ENCODE measurements at regions not wholly inside any gene's neighbourhood (a gene's known extent, or its start where the extent isn't known, plus 50 kb on each side); places are given as distances from the start of the nearest gene placed in this dataset.

DNA sequence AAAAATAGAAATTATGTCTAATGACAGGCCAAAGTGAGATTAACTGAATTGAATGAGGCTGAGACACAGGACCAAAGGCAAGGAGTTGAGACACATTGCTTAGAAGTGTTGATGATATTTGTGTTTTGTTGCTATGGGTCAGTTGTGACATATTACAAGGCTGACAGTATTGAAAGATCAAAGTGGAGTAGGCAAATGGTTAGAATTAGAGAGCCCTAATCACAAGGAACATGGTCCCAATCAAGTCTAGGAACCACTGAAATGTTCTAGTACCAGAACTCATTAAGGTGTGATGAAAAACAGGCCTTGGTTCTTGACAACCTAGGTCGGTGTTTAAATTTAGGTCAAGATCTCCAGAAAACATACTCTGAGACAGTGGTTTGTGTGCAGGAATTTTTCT lies 896.3 kb upstream of the HS3ST1 start:
- Mint-ChIP-seq H3K27me3 (ENCODE audit: insufficient read depth, low read depth, poor library complexity) (no peaks in the 10 kb centered on the region), H3K4me3 (no peak overlapping the region)
- H3K79me2 ChIP-seq (replicated peaks; ENCODE audit: insufficient read depth): no peaks in the 10 kb centered on the region

More for the DNA sequence above, 896.3 kb upstream of the HS3ST1 start:
- H3K4me3 ChIP-seq: no peak overlapping the region
- no peaks in the 10 kb centered on the region for H4K20me1 ChIP-seq (replicated peaks; ENCODE audit: insufficient read depth)
- no peaks in the 10 kb centered on the region for H3K36me3 ChIP-seq (ENCODE audit: insufficient read depth)
- no peak overlapping the region for H3K27ac Mint-ChIP-seq
- H3K27me3 ChIP-seq (ENCODE audit: insufficient read depth): no peaks in the 10 kb centered on the region
- H3K4me2 ChIP-seq: no peak overlapping the region
- H3K9me3 Mint-ChIP-seq: no peaks in the 10 kb centered on the region
- TF ChIP-seq ZNF331 (CRISPR knock-in tag; IDR thresholded peaks at IDR 0.05; ENCODE audit: low read depth): no peak
- no peak for TF ChIP-seq EZH2 (IDR thresholded peaks at IDR 0.05; ENCODE audit: low read depth, unreplicated experiment)
- TF ChIP-seq STAT1 (IDR thresholded peaks at IDR 0.05; ENCODE audit: unreplicated experiment): no peak
- no peak for TF ChIP-seq JUNB (IDR thresholded peaks at IDR 0.05; ENCODE audit: unreplicated experiment)
- TF ChIP-seq, protein P1, sequence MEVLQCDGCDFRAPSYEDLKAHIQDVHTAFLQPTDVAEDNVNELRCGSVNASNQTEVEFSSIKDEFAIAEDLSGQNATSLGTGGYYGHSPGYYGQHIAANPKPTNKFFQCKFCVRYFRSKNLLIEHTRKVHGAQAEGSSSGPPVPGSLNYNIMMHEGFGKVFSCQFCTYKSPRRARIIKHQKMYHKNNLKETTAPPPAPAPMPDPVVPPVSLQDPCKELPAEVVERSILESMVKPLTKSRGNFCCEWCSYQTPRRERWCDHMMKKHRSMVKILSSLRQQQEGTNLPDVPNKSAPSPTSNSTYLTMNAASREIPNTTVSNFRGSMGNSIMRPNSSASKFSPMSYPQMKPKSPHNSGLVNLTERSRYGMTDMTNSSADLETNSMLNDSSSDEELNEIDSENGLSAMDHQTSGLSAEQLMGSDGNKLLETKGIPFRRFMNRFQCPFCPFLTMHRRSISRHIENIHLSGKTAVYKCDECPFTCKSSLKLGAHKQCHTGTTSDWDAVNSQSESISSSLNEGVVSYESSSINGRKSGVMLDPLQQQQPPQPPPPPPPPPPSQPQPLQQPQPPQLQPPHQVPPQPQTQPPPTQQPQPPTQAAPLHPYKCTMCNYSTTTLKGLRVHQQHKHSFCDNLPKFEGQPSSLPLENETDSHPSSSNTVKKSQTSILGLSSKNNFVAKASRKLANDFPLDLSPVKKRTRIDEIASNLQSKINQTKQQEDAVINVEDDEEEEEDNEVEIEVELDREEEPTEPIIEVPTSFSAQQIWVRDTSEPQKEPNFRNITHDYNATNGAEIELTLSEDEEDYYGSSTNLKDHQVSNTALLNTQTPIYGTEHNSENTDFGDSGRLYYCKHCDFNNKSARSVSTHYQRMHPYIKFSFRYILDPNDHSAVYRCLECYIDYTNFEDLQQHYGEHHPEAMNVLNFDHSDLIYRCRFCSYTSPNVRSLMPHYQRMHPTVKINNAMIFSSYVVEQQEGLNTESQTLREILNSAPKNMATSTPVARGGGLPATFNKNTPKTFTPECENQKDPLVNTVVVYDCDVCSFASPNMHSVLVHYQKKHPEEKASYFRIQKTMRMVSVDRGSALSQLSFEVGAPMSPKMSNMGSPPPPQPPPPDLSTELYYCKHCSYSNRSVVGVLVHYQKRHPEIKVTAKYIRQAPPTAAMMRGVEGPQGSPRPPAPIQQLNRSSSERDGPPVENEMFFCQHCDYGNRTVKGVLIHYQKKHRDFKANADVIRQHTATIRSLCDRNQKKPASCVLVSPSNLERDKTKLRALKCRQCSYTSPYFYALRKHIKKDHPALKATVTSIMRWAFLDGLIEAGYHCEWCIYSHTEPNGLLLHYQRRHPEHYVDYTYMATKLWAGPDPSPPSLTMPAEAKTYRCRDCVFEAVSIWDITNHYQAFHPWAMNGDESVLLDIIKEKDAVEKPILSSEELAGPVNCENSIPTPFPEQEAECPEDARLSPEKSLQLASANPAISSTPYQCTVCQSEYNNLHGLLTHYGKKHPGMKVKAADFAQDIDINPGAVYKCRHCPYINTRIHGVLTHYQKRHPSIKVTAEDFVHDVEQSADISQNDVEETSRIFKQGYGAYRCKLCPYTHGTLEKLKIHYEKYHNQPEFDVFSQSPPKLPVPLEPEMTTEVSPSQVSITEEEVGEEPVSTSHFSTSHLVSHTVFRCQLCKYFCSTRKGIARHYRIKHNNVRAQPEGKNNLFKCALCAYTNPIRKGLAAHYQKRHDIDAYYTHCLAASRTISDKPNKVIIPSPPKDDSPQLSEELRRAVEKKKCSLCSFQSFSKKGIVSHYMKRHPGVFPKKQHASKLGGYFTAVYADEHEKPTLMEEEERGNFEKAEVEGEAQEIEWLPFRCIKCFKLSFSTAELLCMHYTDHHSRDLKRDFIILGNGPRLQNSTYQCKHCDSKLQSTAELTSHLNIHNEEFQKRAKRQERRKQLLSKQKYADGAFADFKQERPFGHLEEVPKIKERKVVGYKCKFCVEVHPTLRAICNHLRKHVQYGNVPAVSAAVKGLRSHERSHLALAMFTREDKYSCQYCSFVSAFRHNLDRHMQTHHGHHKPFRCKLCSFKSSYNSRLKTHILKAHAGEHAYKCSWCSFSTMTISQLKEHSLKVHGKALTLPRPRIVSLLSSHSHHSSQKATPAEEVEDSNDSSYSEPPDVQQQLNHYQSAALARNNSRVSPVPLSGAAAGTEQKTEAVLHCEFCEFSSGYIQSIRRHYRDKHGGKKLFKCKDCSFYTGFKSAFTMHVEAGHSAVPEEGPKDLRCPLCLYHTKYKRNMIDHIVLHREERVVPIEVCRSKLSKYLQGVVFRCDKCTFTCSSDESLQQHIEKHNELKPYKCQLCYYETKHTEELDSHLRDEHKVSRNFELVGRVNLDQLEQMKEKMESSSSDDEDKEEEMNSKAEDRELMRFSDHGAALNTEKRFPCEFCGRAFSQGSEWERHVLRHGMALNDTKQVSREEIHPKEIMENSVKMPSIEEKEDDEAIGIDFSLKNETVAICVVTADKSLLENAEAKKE (CRISPR knock-in tag; IDR thresholded peaks at IDR 0.05): no peak
- TF ChIP-seq, protein P2, sequence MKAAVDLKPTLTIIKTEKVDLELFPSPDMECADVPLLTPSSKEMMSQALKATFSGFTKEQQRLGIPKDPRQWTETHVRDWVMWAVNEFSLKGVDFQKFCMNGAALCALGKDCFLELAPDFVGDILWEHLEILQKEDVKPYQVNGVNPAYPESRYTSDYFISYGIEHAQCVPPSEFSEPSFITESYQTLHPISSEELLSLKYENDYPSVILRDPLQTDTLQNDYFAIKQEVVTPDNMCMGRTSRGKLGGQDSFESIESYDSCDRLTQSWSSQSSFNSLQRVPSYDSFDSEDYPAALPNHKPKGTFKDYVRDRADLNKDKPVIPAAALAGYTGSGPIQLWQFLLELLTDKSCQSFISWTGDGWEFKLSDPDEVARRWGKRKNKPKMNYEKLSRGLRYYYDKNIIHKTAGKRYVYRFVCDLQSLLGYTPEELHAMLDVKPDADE (IDR thresholded peaks at IDR 0.05): no peak
- no peak for TF ChIP-seq NANOG (IDR thresholded peaks at IDR 0.05; ENCODE audit: borderline replicate concordance)
- TF ChIP-seq, protein P3, sequence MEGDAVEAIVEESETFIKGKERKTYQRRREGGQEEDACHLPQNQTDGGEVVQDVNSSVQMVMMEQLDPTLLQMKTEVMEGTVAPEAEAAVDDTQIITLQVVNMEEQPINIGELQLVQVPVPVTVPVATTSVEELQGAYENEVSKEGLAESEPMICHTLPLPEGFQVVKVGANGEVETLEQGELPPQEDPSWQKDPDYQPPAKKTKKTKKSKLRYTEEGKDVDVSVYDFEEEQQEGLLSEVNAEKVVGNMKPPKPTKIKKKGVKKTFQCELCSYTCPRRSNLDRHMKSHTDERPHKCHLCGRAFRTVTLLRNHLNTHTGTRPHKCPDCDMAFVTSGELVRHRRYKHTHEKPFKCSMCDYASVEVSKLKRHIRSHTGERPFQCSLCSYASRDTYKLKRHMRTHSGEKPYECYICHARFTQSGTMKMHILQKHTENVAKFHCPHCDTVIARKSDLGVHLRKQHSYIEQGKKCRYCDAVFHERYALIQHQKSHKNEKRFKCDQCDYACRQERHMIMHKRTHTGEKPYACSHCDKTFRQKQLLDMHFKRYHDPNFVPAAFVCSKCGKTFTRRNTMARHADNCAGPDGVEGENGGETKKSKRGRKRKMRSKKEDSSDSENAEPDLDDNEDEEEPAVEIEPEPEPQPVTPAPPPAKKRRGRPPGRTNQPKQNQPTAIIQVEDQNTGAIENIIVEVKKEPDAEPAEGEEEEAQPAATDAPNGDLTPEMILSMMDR (conservative IDR thresholded peaks at IDR 0.05; ENCODE audit: low read depth in 2 of 2): no peak
- no peak for TF ChIP-seq EZH2phosphoT487 (IDR thresholded peaks at IDR 0.05; ENCODE audit: unreplicated experiment)
- no peaks in the 10 kb centered on the region for H3K36me3 Mint-ChIP-seq (ENCODE audit: low read depth)
- no peak overlapping the region for H3K27ac ChIP-seq (ENCODE audit: low read depth)
- DNase-seq (ENCODE audit: low spot score) (no peak), ATAC-seq (no peak)
- H3K4me1 Mint-ChIP-seq: no peaks in the 10 kb centered on the region; the same call in 1 of the 3 replicates
- H3K9me2 ChIP-seq (ENCODE audit: insufficient read depth): 0 out of 2 replicates have a peak, but pooled peaks cover 4% of the 10 kb centered on the region
- no peaks in the 10 kb centered on the region for H3K4me1 ChIP-seq (ENCODE audit: insufficient read depth)
- H2AFZ ChIP-seq: no peak overlapping the region
- no peaks in the 10 kb centered on the region for H3F3A ChIP-seq (replicated peaks; ENCODE audit: low read depth)
